A204.1 (cell line): ENCODE measurements at regions not wholly inside any gene's neighbourhood (a gene's known extent, or its start where the extent isn't known, plus 50 kb on each side); places are given as distances from the start of the nearest gene placed in this dataset.

Experiments used
- FAIRE-seq: peaks from 2 replicates; lab custom pipeline; 2012; peaks lifted over from hg19 to GRCh38; lab: Jason Lieb, UNC

GRCh38 chr1:149841597-149842238, 57.6 kb upstream of the BOLA1 start:
- FAIRE-seq = peak; percentile 14

- FAIRE-seq = peak; percentile 89
Observed at GRCh38 chr1:149842458-149843064, 56.8 kb upstream of the BOLA1 start.

- FAIRE-seq = no peak
Observed at GRCh38 chr1:149843431-149844041, 55.8 kb upstream of the BOLA1 start.

DNA sequence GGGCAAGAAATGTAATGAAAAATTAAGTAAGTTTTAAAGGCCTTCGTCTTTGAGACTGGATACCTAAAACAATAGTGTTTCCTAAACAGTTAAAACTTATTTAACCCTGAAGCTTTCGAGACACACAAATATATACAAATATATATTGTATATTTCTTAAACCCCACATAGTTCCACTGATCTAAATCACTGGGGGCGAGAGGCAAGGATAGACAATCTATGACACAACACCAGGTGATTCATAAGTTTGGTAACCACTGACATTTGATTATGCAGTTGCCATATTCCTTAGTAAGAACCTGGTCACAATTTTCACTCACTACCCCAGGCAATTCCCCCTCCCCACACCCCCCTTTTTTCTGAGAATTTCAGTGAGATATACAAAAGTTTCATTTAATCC, 55.3 kb upstream of the BOLA1 start:
- FAIRE-seq = no peak

DNA sequence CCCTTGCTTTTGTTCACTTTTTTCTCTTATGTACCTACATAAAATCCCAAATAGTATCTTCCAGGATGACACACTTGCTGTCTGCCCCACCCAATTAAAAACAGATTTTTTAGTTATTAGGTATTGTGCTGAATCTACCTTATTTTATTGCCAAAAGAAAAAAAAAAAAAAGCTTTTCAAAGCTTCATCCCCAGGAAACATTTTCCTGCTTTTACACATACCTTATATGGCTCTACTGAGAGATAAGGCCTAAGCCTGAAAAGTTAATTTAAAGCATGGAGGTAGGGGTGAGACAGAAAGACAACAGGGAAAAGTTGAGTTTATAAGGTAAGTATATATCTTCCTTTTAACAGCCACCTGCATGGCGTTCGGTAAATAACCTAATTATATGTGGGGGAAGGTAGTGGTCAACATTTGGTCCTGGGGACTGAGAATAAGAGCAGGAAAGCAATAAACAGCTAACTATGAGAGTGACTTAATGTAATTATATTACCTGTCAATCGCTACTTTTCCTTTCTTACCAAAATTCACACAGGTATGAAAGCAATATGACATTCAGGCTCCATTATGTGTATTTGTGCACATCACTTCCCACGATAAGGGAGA, 54.6 kb upstream of the BOLA1 start:
- no peak for FAIRE-seq

DNA sequence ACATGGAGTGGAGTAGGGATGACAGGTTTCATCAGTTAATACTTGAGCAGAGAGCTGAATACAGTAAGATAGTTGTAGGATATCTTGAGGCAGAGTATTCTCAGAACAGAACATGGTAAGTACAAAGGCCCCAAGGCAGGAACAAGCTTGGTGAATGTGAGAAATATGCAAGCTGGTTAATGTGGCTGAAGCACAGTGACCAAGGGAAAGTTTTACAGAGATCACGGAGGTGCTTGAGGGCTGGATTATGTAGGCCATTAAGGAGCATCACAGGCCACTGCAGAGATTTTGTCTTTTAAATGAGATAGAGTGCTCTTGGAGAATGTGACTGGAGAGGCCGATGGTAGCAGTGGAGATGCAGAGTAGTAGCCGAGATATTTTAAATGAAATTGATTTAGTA, 54.0 kb upstream of the BOLA1 start:
- no peak for FAIRE-seq

- FAIRE-seq = no peak
Observed at GRCh38 chr1:149846042-149846441, 53.3 kb upstream of the BOLA1 start.

GRCh38 chr1:149846593-149847466, 52.5 kb upstream of the BOLA1 start:
- no peak for FAIRE-seq

DNA sequence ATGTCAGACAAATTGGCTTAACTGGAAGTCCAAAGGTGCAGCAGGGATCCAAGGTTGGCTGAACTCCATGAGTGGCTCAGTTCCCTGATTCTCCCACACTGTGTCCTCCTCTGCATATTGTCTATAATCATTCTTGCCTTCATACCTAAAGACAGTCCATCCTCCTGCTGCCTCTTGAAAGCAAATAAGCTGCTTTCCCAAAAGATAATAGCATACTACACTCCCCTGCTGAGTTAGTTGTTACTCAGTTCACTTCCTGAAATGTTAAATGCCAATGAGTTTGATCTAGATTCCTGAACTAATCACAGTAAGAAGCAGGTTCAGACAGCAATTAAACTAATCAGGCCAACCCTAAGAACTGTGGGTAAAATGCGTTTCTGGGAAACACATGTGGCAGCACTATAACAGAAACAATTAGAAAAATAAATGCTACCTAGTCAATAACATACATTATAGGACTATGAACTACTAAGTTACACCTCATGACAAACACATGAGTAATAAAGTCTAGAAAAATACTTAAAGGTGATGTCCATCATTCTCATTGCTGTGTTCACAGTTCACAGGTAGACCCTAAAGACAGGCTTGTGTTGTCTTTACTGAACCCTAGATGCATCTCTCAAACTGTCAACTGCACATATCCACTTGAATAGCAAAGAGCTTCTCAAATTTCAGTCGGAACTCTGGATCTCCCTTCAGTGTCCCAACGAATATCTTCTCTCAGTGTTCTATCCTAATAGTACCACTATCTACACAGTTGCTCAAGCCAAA, 50.8 kb upstream of the BOLA1 start:
- FAIRE-seq = no peak

DNA sequence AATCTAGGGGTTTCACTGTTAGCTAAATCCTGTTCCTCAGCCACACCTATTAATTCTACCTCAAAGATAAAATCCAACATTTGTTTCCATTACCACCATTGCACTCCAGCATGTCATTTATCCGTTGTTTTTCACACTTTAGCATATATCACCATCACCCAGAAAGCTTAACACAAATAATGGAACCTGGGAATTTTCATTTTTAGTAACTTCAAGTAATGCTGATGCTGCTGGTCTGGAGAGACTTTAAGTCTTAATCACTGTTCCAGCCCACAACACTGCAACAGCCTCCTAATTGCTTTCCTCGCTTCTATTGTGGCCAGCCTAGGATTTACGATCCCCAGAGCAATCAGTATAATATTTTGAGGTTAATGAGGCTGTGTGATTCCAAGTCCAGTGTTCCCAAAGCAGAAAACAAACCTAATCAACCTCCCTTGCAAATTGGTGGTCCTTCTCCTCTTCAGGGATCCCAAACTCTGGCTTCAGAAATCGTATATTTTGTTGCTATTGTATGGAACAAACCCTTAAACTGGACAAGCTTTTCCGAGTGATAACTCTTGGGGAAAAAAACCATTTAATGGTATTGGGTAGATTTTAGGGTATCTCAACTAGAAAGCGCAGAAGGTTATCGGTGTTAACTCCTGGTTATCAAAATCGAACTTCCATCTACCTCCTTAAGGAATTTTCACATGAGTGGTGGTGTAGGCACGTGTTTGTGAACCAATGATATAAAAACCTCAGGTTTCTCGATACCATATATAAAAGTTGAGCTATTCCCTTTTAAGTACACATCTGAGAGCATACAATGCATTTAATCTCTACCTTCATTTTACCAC, 50.0 kb upstream of the BOLA1 start:
- FAIRE-seq = no peak
